NOMO-1 treated with dmso at 0.1 percent for 144 hours (cell line): ENCODE measurements at regions not wholly inside any gene's neighbourhood (a gene's known extent, or its start where the extent isn't known, plus 50 kb on each side); places are given as distances from the start of the nearest gene placed in this dataset.

Experiments
- DNase-seq: peaks from one replicate; lab custom pipeline; 2025; ENCODE audit not compliant: unreplicated experiment; lab: John Stamatoyannopoulos, UW

DNA sequence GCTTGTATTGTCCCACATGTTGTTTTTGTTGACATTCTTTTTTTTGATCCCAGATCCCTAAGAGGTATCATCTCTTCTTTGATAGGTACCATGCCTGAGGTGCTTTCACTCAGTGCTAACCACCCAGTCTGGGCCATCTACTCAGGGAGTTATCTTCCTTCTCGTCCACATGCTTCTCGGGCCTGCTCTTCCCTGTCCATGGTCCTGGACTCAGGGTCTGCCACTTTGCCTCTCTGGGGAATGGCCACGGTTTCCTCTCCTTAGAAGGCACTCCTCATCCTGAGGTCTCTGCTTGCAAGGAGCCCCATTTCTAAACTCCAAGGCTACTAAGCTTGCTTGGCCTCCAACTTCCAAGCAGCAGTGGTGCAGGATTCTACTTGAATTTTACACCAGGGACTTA lies 227.0 kb upstream of the NCAM1 start:
- DNase-seq: no peak

DNA sequence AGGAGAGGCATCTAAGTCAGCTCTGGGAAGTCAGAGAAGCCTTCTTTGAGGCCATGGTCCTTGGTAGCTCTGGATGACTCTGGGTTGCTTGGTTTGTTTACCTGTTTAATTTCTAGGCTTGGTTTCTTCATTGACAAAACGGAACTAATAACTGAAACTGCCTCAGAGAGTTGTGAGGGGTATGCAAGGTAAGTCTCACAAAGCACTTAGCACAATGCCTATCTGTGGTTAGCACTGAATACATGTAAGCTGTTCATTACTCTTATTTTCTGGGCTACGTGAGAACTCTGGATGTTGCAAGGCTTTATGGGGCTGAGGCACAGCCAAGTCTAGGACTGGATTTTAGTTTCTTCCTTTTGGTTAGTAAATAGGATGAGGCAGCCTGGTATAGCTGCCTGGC lies 225.8 kb upstream of the NCAM1 start:
- DNase-seq: no peak

DNA sequence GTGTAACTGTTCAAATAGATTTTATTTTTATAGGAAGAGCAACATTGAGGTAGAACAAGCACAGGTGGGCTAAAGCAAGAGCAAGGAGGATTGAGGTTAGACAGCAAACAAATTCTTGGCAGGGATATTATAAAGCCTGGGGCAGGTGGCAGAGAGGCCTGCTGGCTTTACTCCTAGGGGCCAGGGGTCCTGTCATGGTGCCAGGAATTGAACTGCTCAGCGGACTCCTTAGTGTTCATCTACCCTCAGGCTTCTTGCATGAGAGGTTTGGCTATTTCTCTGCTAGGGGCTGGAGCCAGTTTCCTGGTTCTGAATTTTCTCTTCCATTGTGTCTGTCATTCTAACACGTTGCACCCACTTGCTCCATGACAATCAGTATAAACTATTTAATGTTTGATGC lies 217.2 kb upstream of the NCAM1 start:
- DNase-seq: no peak

DNA sequence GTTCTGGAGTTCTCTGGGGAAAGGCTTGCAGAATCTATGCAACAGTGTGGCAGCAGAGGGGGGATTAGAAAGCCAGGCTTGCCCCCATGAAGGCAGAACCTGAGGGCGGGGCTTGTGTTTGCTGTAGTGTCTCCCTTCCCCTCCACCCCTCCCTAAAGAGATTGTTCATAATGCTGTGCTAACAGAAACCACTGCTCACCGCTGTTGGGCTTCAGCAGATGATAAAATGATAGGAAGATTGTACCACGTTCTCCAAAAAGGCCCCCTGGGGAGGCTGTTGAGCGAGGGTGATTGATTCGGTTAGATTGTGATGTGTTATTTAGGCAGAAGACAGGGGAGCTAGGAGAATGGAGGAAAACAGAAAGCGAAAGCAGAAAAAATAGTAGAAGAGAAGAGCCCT lies 215.2 kb upstream of the NCAM1 start:
- no peak for DNase-seq

DNA sequence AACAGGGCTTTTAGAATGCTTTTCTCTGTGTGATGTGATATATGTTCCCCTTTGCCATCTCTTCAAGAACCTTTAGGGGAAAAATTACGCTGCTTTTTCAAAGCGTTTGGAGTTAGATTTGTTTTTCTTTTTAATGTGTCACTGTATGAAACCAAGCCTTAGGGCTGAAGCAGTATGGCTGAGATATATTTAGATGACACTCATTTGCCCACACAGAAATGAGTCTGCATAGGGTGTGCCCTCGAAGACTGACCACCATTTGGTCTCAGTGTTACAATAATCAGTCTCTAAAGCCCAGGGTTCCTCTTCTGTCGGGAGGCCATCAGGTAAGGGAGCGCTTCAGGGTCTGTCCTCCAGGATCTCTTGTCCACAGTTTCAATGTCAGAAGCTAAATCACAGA lies 213.0 kb upstream of the NCAM1 start:
- no peak for DNase-seq

DNA sequence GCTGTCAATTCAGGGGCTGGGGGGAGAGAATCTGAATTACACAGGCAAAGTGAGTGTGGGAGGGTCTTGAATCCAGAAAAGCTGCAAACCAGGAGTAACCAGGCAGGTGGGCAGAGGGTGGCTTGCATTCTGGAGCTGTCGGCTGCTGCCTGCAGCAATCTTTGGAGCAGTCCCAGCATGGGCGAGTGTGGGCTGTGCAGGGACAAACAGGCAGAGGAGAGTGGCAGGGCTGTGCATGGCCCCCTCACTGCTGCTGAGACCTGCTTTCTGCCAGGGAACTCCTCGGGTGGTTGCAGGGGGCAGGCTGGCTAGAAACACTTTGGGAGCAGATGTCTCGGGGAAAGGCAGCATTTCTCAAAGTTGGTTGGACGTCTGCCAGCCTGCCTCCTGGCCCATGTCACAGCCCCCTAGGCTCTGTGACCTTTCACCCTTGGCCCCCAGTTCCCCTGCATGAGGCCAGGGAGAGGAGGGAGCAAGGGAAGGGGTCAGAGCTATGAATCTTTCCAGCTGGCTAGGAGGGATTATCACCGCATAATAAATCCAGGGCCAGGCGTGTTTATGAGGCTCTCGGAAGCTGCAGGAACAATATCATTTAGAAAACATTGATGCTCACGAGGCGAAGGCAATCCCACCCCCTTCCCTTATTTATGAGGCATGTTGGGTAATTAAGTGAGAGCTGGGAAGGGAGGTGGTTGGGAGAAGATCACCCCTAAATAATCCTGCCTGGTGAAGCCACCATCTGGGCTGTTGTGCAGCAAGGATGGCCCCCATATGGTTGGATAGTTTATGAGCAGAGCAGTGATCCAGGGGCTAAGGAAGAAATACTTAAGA lies 212.3 kb upstream of the NCAM1 start:
- DNase-seq: no peak

DNA sequence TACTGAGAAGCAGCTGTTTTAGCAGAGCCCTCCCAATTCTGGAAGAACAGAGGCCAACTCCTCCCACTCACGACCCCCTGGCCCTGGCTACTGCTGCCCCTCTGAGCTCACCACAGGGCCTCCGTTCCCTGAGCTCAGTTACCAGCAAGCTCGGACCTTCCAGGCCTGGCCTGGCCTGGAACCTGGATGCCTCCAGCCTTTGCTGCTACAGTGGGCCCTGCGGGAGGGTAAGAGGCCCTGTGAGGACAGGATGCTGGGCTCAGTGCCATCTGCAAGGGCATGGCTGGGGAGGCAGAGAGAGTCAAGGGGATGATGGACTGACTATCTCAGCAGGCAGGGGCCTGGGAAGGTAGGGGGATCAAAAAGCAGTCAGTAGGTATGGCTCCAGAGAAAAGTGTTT lies 209.9 kb upstream of the NCAM1 start:
- DNase-seq: no peak

DNA sequence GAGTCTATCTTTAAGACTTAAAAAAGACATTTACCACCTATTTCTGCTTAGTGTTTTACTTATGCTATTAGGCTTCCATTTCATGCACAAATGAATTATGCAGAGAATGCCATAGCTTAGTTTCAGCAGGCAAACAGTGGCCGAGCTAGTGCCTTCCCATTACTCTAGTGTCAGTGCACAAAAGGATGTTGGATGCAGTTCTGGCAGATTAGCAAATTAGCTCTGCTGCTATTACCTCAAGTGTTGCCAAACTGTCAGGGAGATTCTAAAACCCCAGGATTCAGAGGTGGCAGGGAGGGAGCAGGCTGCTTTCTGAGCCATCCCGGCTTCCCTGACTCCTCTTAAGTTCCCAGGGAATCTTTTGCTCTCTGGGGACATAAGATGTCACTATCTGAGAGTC lies 209.4 kb upstream of the NCAM1 start:
- no peak for DNase-seq

DNA sequence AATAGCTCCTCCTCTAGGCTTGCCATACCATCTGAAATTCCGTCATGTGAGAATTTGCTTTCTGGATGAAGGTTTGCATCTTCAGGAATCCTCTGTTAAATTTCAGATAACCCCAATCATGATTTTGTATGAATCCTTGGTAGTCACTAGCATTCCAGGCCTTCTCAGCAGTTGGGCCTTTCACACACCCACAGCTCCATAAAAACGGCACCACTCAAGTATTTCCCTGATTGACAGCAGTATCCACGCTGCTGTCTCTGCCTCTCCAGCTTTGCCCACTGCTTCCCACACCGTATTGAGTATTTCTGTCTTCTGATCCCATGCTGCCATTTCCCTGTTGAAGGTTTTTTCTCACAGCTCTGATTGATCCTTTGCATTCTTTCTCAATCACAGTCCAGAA lies 208.7 kb upstream of the NCAM1 start:
- no peak for DNase-seq

DNA sequence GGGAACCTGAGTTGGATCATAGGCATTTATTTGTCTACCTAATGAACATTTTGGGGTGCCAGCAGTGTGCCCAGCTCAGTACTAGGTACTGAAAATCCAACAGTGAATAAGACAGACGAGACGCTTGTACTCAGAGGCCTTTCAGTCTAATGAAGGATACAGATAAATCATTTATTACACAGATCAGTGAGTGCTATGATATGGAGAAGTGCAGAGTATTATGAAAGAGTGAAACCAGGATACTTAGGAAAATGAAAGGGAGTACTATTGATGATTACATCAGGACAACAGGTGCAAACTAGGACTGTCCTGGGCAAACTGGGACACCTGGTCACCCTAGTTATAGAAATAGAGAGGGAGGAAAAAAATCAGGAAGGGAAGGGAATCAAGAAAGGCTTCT lies 207.5 kb upstream of the NCAM1 start:
- DNase-seq: no peak

DNA sequence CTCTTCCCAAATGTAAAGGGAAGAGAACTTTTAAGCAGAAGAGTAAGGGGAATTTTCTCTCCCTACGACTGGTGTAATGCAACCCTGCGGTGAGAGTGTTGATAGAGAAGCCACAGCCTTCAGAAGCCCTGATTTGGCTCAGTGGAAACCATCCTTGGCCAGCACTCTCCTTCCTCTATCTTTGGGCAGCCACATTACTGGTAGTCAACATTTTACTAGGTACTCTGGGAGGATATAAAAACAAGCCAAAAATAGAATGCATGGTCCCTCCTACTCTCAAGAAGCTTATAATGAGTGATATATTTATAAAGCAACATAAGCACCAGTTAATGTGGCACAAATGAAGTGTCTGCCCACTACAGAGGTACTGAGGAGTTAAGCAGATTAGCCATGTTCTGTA lies 201.8 kb upstream of the NCAM1 start:
- no peak for DNase-seq

DNA sequence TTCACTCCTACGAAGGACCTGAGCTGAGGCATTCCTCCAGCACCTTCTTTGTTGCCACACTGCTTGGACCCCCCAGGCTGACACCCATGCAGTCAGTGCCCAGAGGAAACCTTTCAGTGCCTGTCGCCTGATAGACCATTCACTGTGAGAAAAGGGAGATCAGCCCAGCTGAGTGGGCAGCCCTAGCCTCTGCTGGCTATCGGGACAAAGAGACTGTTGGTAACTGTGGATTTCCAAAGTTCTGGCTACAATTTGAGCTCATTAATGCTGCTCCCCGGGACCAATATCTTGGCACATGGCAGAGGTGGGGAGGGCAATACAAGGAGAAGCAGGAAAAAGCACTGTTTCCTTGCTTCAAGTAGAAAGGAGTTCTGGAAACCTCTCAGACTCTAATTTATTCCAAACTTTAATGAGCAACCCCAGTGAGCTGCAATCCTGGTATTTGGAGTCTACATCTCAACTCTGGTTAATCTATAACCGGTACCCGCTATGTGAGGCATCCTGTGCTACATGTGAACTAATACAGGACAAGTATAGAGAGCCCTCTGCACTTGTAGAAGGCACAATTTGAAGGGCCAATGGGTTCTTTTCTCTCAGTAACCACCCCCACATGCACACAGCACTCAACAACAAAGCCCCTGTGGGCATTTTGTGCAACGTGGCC lies 200.7 kb upstream of the NCAM1 start:
- no peak for DNase-seq

DNA sequence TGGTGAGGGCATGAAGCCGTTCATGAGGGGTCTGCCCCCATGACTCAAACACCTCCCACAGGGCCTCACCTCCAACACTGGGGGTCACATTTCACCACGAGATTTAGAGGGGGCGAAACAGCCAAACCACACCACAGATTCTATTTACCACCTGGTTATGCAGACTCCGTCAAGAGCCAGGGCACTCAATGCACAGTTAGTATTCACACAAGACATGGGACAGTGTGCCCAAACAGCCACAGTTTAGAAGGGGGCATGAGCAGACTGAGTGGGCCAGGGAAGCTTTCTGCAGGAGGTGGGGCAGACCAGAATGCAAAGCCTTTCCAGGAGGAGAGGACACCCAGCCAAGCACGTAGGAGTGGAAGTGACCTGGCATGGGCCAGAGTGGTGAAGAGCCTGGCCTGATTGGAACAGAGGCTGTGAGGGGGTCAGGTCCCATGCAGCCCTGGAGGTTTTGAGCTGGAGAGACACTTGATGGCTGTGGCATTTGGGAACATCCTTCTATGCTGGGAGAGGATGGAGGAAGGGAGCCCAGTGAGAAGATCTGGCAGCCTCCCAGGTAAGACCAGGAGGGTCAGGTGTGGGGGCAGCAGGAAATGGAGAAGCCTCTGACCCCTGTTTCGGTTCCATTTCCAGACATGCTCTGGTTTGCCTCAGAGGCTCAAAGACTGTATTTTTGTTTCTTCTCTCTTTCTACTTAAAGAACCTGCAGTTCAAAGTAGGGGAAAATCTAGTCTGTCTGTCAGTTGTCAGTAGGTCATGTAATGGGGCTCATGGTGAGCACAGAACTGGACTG lies 199.1 kb upstream of the NCAM1 start:
- no peak for DNase-seq

DNA sequence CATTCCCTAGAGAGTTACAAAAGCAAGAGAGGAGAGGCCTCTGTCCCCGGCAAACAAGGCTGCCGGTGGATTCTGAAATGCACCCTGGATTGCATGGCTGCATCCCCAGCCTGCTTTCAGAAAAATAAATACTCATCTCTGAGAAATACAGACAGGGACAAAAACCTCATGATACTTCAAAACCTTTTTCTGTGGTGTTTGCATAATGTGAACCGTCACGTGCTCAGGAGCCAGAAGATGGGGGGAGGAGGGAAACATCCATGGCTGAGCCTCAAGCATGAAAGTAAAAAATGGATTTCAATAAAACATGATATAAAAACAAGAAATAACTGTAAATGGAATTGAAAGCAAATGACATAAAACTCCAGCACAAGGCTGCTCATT lies 198.5 kb upstream of the NCAM1 start:
- no peak for DNase-seq

DNA sequence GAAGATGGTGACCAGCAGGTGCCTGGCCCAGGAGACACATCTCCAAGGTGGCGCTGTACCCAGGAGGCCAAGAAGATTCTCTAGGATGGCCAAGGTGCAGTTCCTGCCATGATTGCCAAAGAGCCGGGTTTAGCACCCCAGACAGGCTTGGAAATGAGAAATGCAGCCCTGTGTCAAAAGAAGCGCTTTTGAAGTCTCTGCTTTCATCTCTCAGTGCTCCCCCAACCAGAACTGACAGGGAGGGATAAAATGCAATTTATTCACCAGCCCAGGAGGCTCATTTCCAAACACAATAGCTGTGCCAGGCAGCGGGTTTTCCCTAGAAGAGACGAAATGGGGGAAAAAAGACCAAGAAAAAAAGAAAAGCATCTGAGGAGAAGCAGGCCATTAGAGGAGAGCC lies 195.9 kb upstream of the NCAM1 start:
- no peak for DNase-seq

DNA sequence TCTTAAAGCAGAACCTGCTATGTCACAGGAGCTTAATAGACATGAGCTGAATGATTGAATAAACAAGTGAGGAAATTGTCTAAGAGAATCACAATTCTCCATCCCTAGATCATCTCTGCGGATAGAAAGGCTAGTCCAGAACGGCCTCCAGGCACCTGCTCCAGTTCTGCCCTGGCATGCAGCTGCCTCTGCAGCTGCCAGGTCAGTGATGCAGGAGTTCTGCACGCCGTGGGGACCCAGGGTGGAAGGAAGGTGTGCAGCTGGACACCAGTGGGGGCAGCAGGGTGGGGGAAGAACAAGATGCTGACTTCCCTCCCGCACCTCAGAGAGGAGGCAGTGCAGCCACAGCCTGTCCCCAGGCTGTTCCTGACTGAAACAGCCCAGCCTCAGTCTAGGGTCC lies 192.1 kb upstream of the NCAM1 start:
- no peak for DNase-seq

DNA sequence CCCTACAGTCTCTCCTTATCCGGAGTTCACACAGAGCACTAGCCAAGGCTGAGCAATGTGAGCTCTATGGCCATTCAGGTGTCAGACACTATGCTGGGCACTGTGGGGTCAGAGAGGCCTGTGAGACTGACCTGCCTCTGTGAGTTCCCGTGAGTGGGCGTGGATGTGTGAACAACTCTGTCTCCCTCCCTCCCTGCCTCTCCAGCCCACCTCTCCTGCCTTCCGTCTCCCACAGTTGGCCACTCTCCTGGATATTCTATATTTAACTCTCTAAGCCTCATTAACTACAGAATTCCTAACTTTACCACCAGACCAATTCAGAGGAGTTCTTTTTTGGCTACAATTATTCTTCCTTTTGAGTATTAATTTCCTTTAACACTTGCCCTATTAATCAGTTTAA lies 191.6 kb upstream of the NCAM1 start:
- no peak for DNase-seq

DNA sequence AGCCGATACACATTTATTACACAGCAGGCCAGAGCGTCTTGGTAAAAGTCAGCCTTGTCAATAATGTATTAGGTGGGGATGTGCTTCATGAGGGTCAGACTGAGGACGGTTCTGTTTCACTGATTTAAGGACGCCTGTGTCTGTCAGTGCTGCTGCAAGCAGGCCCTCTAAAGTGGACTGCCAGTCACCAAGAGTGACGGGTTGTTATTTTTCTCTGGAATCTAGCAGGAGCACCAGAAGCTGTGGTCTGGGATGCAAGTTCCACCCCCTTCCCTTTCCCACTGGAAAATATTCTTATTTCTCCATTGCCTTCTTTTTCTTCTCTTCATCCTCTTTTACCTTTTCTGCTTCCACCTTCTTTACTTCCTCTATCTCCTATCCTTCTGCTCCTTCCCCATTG lies 191.2 kb upstream of the NCAM1 start:
- DNase-seq: no peak

DNA sequence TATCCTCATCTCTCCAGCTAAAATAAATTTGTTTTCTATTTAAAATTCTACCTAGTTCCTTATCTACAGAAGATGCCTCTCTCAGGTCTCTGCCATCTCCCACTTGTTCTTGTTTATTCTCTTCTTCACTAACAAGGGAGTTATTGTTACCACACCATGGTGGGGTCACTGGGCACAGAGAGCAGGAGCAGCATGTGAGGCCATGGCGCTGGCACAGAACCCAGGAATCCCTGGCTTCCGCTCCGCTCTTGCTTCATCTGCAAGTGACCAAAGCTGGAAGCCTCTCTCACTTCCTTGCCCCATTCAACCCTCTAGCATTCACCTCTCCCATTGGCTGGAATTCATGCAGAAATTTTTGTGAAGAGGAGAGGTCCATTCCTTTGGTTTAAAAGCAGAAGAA lies 190.7 kb upstream of the NCAM1 start:
- DNase-seq: no peak

DNA sequence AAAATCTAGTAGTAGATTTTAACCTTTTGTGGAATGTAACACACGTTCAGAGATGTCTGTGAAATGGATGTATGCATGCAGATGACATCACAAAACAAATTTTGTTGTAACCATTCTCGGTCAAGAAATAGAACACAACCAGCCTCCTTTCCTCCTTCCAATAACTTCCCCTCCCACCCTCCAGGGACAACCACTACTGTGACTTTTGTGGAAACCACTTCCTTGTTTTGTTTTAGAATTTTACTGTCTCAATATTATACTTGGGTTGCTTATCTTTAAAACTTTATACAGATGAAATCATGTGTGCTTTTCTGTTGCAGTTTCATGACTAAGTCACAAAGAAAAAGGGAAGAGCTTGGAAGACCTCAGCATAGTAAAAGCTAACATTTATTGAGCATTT lies 189.4 kb upstream of the NCAM1 start:
- peak; percentile 30 for DNase-seq

DNA sequence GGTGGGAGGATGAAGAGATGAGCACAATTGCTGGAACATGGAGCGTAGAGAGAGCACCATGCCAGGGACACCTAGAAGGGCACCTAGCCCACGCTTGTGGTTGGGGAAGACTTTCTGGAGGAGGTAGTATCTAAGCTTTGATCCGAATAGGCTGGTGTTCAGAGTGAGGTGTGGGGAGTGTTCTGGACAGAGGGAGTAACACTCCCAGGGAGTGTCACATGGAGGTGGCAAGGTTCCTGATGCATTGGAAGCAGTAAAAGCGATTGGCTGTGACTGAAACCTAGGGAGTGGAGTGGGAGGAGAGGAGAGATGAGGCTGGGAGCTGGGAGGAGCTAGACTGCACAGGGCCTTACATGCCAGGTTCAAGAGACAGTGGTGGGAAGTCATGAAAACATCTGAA lies 188.0 kb upstream of the NCAM1 start:
- DNase-seq: no peak

DNA sequence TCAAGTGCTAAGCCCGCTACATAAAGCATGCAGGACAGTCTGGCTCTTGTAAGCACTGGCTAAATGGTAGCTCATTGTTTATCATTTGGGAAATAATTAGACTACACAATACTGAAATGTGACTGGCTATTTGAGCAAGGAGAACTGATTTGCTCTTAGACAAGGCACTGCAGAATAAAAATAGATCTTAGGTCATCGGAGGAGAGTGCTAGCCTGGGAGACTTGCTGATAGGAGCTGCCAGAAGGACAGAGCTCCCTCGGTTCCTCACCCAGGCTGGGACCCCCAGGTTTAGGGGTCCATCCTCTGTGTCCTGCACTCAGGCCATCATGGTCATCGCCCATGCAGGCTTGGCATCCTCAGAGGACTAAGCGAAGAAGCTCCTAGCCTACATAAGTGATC lies 184.4 kb upstream of the NCAM1 start:
- DNase-seq: no peak
